Endodermal cell (in vitro differentiated cells): ENCODE measurements at regions not wholly inside any gene's neighbourhood (a gene's known extent, or its start where the extent isn't known, plus 50 kb on each side); places are given as distances from the start of the nearest gene placed in this dataset.

Experiments
- DNase-seq: peaks from one replicate; pipeline ENCODE4 v3.0.0-alpha.2; 2017
- H3K27ac ChIP-seq: 2 replicates; pipeline ENCODE4 v1.5.1; 2013; ENCODE audit warnings: mild to moderate bottlenecking, low read depth, low read length, moderate library complexity
- H3K27me3 ChIP-seq: 2 replicates; pipeline ENCODE4 v1.6.1; 2013; ENCODE audit warnings: mild to moderate bottlenecking, low read length, moderate library complexity; ENCODE audit not compliant: insufficient read depth, control insufficient read depth, poor library complexity, severe bottlenecking
- H3K36me3 ChIP-seq: 2 replicates; pipeline ENCODE4 v1.7.0; 2013; ENCODE audit warnings: mild to moderate bottlenecking, low read length, moderate library complexity; ENCODE audit not compliant: control insufficient read depth, insufficient read depth
- H3K4me1 ChIP-seq: one replicate; pipeline ENCODE4 v1.7.0; 2013; ENCODE audit warnings: low read length; ENCODE audit not compliant: control insufficient read depth, insufficient read depth
- H3K4me3 ChIP-seq: 2 replicates; pipeline ENCODE4 v1.5.1; 2013; ENCODE audit warnings: mild to moderate bottlenecking, low read length, moderate library complexity
- H3K9ac ChIP-seq: 2 replicates; pipeline ENCODE4 v1.6.1; 2013; ENCODE audit warnings: mild to moderate bottlenecking, low read length, moderate library complexity; ENCODE audit not compliant: poor library complexity, severe bottlenecking; ENCODE audit errors: extremely low read depth
- H3K9me3 ChIP-seq: 2 replicates; pipeline ENCODE4 v1.6.1; 2013; ENCODE audit warnings: mild to moderate bottlenecking, low read length, moderate library complexity; ENCODE audit not compliant: control insufficient read depth
- H3K27ac Mint-ChIP-seq: 2 replicates; pipeline ENCODE4 v1.8.0; 2020; ENCODE audit warnings: mixed read lengths
- H3K27me3 Mint-ChIP-seq: 2 replicates; pipeline ENCODE4 v1.8.0; 2021; ENCODE audit warnings: mild to moderate bottlenecking, mixed read lengths; ENCODE audit not compliant: insufficient read depth
- H3K36me3 Mint-ChIP-seq: 2 replicates; pipeline ENCODE4 v1.8.0; 2020; ENCODE audit warnings: low read depth, mixed read lengths
- H3K4me1 Mint-ChIP-seq: 2 replicates; pipeline ENCODE4 v1.8.0; 2020; ENCODE audit warnings: mixed read lengths
- H3K4me3 Mint-ChIP-seq: 2 replicates; pipeline ENCODE4 v1.8.0; 2020; ENCODE audit warnings: mild to moderate bottlenecking, moderate library complexity, mixed read lengths
- H3K9me3 Mint-ChIP-seq: 2 replicates; pipeline ENCODE4 v1.8.0; 2020; ENCODE audit warnings: mild to moderate bottlenecking, mixed read lengths
- WGBS, 2 experiments: methylation state at CpG; one replicate each; pipeline versions ENCODE4 v1.1.5 to v1.1.7; 2013; ENCODE audit warnings: missing lambda C conversion rate in 2 of 2, mixed read lengths in 1 of 2; ENCODE audit not compliant: insufficient coverage in 1 of 2, insufficient read length in 1 of 2; 5-methylcytosine and 5-hydroxymethylcytosine counted together
- TF ChIP-seq, protein P1 (sequence below): fragments of 200-600 bp; sonication (generic); conservative IDR thresholded peaks from 2 replicates; pipeline ENCODE4 v1.5.0; 2021; ENCODE audit warnings: antibody characterized with exemption, mild to moderate bottlenecking

DNA sequence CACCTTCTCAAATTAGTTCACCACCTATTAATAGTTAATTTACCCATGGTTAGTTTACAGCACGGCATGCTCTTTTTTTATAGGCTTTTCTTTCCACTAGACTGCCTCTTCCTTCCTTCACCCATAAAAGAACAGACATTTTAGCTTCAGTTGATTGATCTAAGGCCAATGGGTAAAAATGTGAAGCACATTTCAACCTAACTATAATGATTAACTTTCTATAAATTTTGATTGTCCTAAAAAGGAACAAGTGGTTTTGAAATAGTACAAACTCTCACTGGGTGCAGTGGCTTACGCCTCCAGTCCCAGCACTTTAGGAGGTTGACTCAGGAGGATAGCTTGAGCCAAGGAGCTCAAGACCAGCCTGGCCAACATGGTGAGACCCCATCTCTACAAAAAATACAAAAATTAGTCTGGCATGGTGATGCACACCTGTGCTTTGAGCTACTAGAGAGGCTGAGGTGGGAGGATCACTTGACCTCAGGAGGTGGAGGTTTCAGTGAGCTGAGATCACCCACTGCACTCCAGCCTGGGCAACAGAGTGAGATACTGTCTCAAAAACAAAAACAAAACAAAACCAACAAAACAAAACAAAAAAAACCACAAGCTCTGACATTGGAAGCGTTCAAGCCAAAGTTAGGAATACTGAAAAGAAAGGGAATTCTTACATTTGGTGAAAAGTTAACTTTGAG lies 89.9 kb upstream of the FAT1 start:
- DNase-seq, result no peak
- Mint-ChIP-seq H3K9me3 (peaks cover 6% of the 10 kb centered on the region), H3K27ac (no peak overlapping the region), H3K4me3 (no peak overlapping the region), H3K27me3 (no peaks in the 10 kb centered on the region), H3K36me3 (no peaks in the 10 kb centered on the region), H3K4me1 (peaks cover 5% of the 10 kb centered on the region)
- Histone ChIP-seq H3K36me3 (no peaks in the 10 kb centered on the region), H3K4me3 (no peak overlapping the region), H3K9me3 (no peaks in the 10 kb centered on the region), H3K9ac (no peak overlapping the region), H3K4me1 (no peaks in the 10 kb centered on the region), H3K27me3 (no peaks in the 10 kb centered on the region), H3K27ac (no peak overlapping the region)
- WGBS, 2 experiments, result 90 to 100% methylated on average over 2 to 3 of the region's 3 CpGs
- TF ChIP-seq, protein P1, sequence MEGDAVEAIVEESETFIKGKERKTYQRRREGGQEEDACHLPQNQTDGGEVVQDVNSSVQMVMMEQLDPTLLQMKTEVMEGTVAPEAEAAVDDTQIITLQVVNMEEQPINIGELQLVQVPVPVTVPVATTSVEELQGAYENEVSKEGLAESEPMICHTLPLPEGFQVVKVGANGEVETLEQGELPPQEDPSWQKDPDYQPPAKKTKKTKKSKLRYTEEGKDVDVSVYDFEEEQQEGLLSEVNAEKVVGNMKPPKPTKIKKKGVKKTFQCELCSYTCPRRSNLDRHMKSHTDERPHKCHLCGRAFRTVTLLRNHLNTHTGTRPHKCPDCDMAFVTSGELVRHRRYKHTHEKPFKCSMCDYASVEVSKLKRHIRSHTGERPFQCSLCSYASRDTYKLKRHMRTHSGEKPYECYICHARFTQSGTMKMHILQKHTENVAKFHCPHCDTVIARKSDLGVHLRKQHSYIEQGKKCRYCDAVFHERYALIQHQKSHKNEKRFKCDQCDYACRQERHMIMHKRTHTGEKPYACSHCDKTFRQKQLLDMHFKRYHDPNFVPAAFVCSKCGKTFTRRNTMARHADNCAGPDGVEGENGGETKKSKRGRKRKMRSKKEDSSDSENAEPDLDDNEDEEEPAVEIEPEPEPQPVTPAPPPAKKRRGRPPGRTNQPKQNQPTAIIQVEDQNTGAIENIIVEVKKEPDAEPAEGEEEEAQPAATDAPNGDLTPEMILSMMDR, result no peak

DNA sequence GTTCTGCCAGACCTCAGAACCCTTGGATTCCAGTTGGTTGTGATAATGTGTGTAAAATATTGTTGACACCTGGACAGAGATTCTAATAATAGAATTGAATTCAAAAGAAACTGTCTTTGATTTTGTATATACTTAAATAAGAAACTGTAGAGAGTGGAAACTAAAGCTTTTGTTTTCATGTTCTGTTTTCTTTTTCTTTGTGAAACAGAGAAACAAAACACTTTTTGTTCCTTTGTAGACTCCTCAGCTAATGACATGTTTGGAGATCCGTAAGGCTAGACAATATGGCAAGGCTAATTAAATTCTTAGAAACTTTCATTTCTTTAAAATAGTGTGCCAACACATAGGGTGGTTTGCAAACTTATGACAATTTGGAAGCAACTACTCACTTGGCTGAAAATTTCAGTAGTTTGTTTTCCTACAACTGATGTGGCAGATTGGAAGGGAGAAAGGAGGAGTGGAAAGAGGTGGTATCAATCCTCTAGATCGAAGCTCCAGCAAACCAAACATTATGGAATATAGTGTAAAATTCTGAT lies 90.9 kb upstream of the FAT1 start:
- WGBS, 2 experiments, result 0 to 50% methylated on average over 1 to 2 of the region's 2 CpGs
- Mint-ChIP-seq H3K36me3 (no peaks in the 10 kb centered on the region), H3K27me3 (no peaks in the 10 kb centered on the region), H3K4me3 (no peak overlapping the region), H3K9me3 (peaks cover 6% of the 10 kb centered on the region), H3K27ac (no peak overlapping the region), H3K4me1 (peaks cover 5% of the 10 kb centered on the region)
- Histone ChIP-seq H3K36me3 (no peaks in the 10 kb centered on the region), H3K9ac (no peak overlapping the region), H3K9me3 (no peaks in the 10 kb centered on the region), H3K27me3 (no peaks in the 10 kb centered on the region), H3K27ac (no peak overlapping the region), H3K4me3 (no peak overlapping the region), H3K4me1 (no peaks in the 10 kb centered on the region)
- DNase-seq, result no peak
- TF ChIP-seq, protein P1, result no peak

DNA sequence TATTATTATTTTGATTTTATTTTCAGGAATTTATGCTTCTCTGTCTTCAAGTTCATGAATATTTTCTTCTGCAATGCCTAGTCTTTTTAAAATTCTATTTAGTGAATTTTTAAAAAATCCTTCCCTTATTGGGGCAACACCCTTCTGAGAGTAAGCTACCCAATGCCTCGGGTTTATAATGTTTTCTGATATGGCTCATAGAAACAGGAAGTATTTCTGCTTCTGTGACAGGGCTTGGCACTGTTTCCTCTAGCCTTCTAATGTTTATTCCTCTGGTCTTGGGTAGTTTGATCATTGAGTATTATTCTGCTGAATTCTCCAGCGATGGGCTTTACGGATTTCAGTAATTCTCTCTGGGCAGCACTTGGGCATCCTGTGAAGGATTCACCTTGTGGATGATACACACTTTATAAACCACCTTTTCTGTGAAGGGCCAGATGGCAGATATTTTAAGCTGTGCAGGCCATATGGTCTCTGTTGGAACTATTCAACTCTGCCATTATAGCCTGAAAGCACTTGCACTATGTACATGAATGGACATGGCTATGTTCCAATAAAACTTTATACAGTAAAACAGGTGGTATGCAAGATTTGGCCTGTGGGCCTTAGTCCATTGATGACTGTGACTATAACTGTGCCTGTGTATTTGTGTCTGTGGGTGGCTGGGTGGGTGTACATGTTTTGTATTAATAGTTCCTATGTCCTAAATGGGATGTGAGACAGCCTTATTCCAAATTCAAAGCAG lies 95.9 kb upstream of the FAT1 start:
- no peak overlapping the region for H3K9ac ChIP-seq
- H3K36me3 ChIP-seq, result no peaks in the 10 kb centered on the region
- H3K27ac ChIP-seq, result no peak overlapping the region
- TF ChIP-seq, protein P1, result no peak
- Mint-ChIP-seq H3K36me3 (no peaks in the 10 kb centered on the region), H3K4me3 (no peak overlapping the region), H3K4me1 (no peaks in the 10 kb centered on the region), H3K9me3 (no peaks in the 10 kb centered on the region), H3K27ac (no peak overlapping the region), H3K27me3 (no peaks in the 10 kb centered on the region)
- H3K4me1 ChIP-seq, result no peaks in the 10 kb centered on the region
- WGBS, 2 experiments, result 90% methylated on average over 3 of the region's 3 CpGs; no CpG with 5 or more reads in 1 of the 2 experiments
- H3K27me3 ChIP-seq, result no peaks in the 10 kb centered on the region
- H3K4me3 ChIP-seq, result no peak overlapping the region
- DNase-seq, result no peak
- no peaks in the 10 kb centered on the region for H3K9me3 ChIP-seq
